Stomach (tissue), 8 donors: ENCODE measurements at regions not wholly inside any gene's neighbourhood (a gene's known extent, or its start where the extent isn't known, plus 50 kb on each side); places are given as distances from the start of the nearest gene placed in this dataset.

Experiments used
- DNase-seq, 2 donors: peaks; one replicate each; pipeline versions ENCODE4 v3.0.0 to v3.0.0-alpha.2; 2013 to 2019
- H3K27ac ChIP-seq, 5 donors: fragments of 200-600 bp in 4 of 5; sonication (generic) in 4 of 5; one replicate each; pipeline ENCODE4 v1.5.1; 2013 to 2019; ENCODE audit warnings: mild to moderate bottlenecking in 1 of 5, moderate library complexity in 1 of 5
- H3K27me3 ChIP-seq, 3 donors: fragments of 200-600 bp; sonication (generic); one replicate each; pipeline ENCODE4 v1.5.1; 2017 to 2019; ENCODE audit warnings: mixed run types in 1 of 3
- H3K36me3 ChIP-seq, 4 donors: fragments of 200-600 bp; sonication (generic); 1 replicate in 3 of 4; 2 replicates in 1 of 4; pipeline ENCODE4 v1.5.1; 2016 to 2019
- H3K4me1 ChIP-seq, 4 donors: fragments of 200-600 bp; sonication (generic); one replicate each; pipeline ENCODE4 v1.5.1; 2016 to 2019
- H3K4me3 ChIP-seq, 4 donors: fragments of 200-600 bp; sonication (generic) in 3 of 4; one replicate each; pipeline ENCODE4 v1.5.1; 2016 to 2019; ENCODE audit warnings: mild to moderate bottlenecking in 1 of 4
- H3K9me3 ChIP-seq, 4 donors: fragments of 200-600 bp; sonication (generic); one replicate each; pipeline ENCODE4 v1.5.1; 2016 to 2019
- CTCF ChIP-seq, 7 experiments: fragments of 450-650 bp in 4 of 7; fragments of 200-600 bp in 3 of 7; sonication (generic) in 3 of 7; IDR thresholded peaks; one replicate each; pipeline ENCODE4 v1.5.1; 2016 to 2019; ENCODE audit warnings: antibody characterized with exemption in 7 of 7, control low read depth in 2 of 7, mild to moderate bottlenecking in 1 of 7
- EP300 ChIP-seq: sonication (generic); formaldehyde crosslinking; IDR thresholded peaks from one replicate; pipeline ENCODE4 v1.6.1; 2017; ENCODE audit warnings: antibody characterized with exemption
- POLR2A ChIP-seq, 4 donors: fragments of 450-650 bp; IDR thresholded peaks; one replicate each; pipeline ENCODE4 v1.6.1; 2016; ENCODE audit warnings: antibody characterized with exemption in 4 of 4, control low read depth in 2 of 4, mild to moderate bottlenecking in 1 of 4, moderate library complexity in 1 of 4
- POLR2AphosphoS5 ChIP-seq, 3 donors: sonication (generic); formaldehyde crosslinking; IDR thresholded peaks; one replicate each; pipeline ENCODE4 v1.6.1; 2016; ENCODE audit warnings: antibody characterized with exemption in 3 of 3
- WGBS, 5 donors: extraction: QIAGEN DNeasy Blood & Tissue Kit in 3 of 5; methylation state at CpG; one replicate each; pipeline versions ENCODE4 v1.1.5 to v1.1.7; 2013 to 2018; 5-methylcytosine and 5-hydroxymethylcytosine counted together
- intact Hi-C: fragments of 100-400 bp; cut with DNase I; formaldehyde crosslinking; loops from one replicate; pipeline ENCODE4 v1.15.1; 2023; ENCODE audit warnings: low total_unique reads
- donor health status: healthy with polysubstance abuse.
- donor health status: Bipolar disorder and iron deficiency.
- donor health status: healthy.

DNA sequence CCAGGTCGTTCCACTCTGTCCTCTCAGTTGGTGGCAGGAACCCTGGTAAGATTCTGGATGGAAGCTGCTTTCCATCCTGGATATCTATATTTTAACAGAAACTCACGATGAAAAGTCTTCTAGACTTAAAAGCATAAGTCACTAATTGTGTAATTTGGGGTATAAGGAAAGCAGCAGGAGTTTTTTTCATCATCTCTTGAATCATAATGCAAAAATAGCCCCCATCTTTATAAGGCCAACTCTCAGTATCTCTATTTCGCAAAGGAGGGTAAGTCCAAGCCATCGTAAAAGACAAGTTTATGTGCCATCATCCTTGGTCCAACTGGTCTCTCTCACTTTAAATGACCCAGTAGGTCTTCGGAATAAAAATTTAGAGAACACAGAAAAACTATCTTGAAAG, 95.1 kb downstream of the FAM50B start:
- TF ChIP-seq CTCF (IDR thresholded peaks at IDR 0.05) = no peak
- no peak for TF ChIP-seq POLR2A (IDR thresholded peaks at IDR 0.05)
- no peak for TF ChIP-seq EP300
- no peak for TF ChIP-seq POLR2AphosphoS5 (IDR thresholded peaks at IDR 0.05)
- H3K4me1 ChIP-seq = no peaks in the 10 kb centered on the region
- WGBS, 5 donors = 83 to 88% (median 87%) methylated on average over 5 of the region's 5 CpGs

DNA sequence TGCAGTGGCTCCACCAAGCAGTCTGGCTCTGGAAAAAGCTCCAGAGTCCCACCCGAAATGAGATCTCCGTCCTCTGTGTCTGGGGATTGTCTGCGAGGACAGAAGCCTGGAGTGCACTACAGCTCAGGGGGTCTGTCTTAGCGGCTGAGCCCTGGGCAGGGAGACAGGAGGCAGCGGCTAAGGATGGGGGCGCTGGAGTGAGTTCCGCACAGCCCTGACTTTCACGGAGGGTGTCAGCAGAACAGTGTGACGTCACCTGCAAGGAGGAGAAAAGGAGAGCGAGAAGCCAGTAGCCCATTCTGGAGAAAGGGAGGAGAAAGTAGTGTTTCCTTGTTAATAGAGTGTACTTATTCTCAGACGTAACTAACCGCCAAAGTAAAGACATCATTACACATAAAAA, 97.6 kb downstream of the FAM50B start:
- Histone ChIP-seq H3K36me3 (no peaks in the 10 kb centered on the region), H3K4me1 (no peaks in the 10 kb centered on the region), H3K9me3 (peaks cover 0 to 3% (median 0%) of the 10 kb centered on the region in 4 donors), H3K4me3 (no peak overlapping the region), H3K27me3 (peaks cover 0 to 35% (median 0%) of the 10 kb centered on the region in 3 donors), H3K27ac (peak overlapping the region in 1 of 5 donors; percentile 31)
- TF ChIP-seq CTCF (IDR thresholded peaks at IDR 0.05) (no peak), POLR2AphosphoS5 (IDR thresholded peaks at IDR 0.05) (no peak)
- DNase-seq = peak in 1 of 2 donors; percentile 46
- 60 to 77% (median 68%) methylated on average over 12 of the region's 12 CpGs for WGBS, 5 donors
- intact Hi-C loops = no loop called here

More for the DNA sequence above, 95.1 kb downstream of the FAM50B start:
- Histone ChIP-seq H3K9me3 (no peaks in the 10 kb centered on the region), H3K36me3 (no peaks in the 10 kb centered on the region), H3K27me3 (peaks cover 0 to 45% (median 0%) of the 10 kb centered on the region in 3 donors), H3K27ac (no peak overlapping the region), H3K4me3 (no peak overlapping the region)
- no peak for DNase-seq
- intact Hi-C loops = no loop called here

GRCh38 chr6:3948866-3949265, 99.7 kb downstream of the FAM50B start:
- no peak for DNase-seq
- TF ChIP-seq POLR2AphosphoS5 (IDR thresholded peaks at IDR 0.05) (no peak), POLR2A (IDR thresholded peaks at IDR 0.05) (no peak), CTCF (IDR thresholded peaks at IDR 0.05) (no peak), EP300 (no peak)
- WGBS, 5 donors = 79 to 88% (median 86%) methylated on average over 4 of the region's 4 CpGs
- no peaks in the 10 kb centered on the region for H3K4me1 ChIP-seq
- H3K9me3 ChIP-seq = peaks cover 0 to 3% (median 0%) of the 10 kb centered on the region in 4 donors
- H3K36me3 ChIP-seq = no peaks in the 10 kb centered on the region
- no peak overlapping the region for H3K27ac ChIP-seq
- H3K27me3 ChIP-seq = peaks cover 0 to 27% (median 0%) of the 10 kb centered on the region in 3 donors
- no peak overlapping the region for H3K4me3 ChIP-seq
- intact Hi-C loops = no loop called here

DNA sequence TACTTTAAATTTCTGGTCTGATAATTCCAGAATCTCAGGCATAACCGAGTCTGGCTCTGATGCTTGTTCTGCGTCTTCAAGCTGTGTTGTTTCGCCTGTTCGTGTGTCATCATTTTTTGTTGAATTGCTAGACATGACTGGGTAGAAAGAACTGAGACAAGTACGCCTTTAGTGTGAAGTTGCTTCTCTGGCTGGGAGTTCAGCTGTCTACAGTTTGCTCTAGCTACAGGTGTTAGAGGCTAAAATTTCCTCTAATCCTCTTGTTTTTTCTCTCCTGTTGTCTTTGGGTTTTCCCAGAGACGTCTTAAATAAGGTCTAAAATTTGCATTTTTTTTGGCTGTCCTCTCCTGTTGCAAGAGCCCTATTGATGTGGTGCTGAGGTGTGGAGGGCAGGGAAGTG, 100.3 kb downstream of the FAM50B start:
- H3K4me3 ChIP-seq = no peak overlapping the region
- no peaks in the 10 kb centered on the region for H3K4me1 ChIP-seq
- no peak for TF ChIP-seq POLR2AphosphoS5 (IDR thresholded peaks at IDR 0.05)
- TF ChIP-seq POLR2A (IDR thresholded peaks at IDR 0.05) = no peak
- no peak for TF ChIP-seq CTCF (IDR thresholded peaks at IDR 0.05)
- no peak for TF ChIP-seq EP300
- H3K27ac ChIP-seq = no peak overlapping the region
- no peaks in the 10 kb centered on the region for H3K36me3 ChIP-seq
- H3K9me3 ChIP-seq = peaks cover 0 to 3% (median 0%) of the 10 kb centered on the region in 4 donors
- DNase-seq = no peak
- intact Hi-C loops = no loop called here
- H3K27me3 ChIP-seq = peaks cover 0 to 27% (median 0%) of the 10 kb centered on the region in 3 donors
- WGBS, 5 donors = 80 to 88% (median 84%) methylated on average over 6 of the region's 6 CpGs
